SKM-1 treated with dmso at 0.1 percent for 144 hours (cell line): ENCODE measurements at regions not wholly inside any gene's neighbourhood (a gene's known extent, or its start where the extent isn't known, plus 50 kb on each side); places are given as distances from the start of the nearest gene placed in this dataset.

Experiments used
- DNase-seq: peaks from one replicate; lab custom pipeline; 2025; ENCODE audit not compliant: unreplicated experiment; lab: John Stamatoyannopoulos, UW

- DNase-seq = no peak
These were observed 208.4 kb upstream of the TCERG1L start for GRCh38 chr10:131519723-131520605.

- no peak for DNase-seq
These were observed 220.0 kb upstream of the TCERG1L start for GRCh38 chr10:131531265-131532190.

- DNase-seq = no peak
These were observed 220.8 kb upstream of the TCERG1L start for GRCh38 chr10:131532291-131532690.

- DNase-seq = no peak
These were observed 221.3 kb upstream of the TCERG1L start for GRCh38 chr10:131532745-131533341.

GRCh38 chr10:131533846-131534526, 222.5 kb upstream of the TCERG1L start:
- DNase-seq = no peak

GRCh38 chr10:131534836-131535235, 223.3 kb upstream of the TCERG1L start:
- DNase-seq = no peak

GRCh38 chr10:131536676-131537075, 225.2 kb upstream of the TCERG1L start:
- DNase-seq = no peak

- DNase-seq = no peak
These were observed 225.8 kb upstream of the TCERG1L start for GRCh38 chr10:131537281-131537680.

GRCh38 chr10:131544495-131544894, 233.0 kb upstream of the TCERG1L start:
- no peak for DNase-seq

- no peak for DNase-seq
These were observed 234.7 kb upstream of the TCERG1L start for GRCh38 chr10:131546086-131546810.

GRCh38 chr10:131547129-131547799, 235.7 kb upstream of the TCERG1L start:
- no peak for DNase-seq

- no peak for DNase-seq
These were observed 236.7 kb upstream of the TCERG1L start for GRCh38 chr10:131548176-131548575.

GRCh38 chr10:131549116-131549515, 237.6 kb upstream of the TCERG1L start:
- no peak for DNase-seq

GRCh38 chr10:131553121-131553520, 241.6 kb upstream of the TCERG1L start:
- DNase-seq = no peak

GRCh38 chr10:131553581-131553980, 242.1 kb upstream of the TCERG1L start:
- DNase-seq = no peak

- no peak for DNase-seq
These were observed 243.3 kb upstream of the TCERG1L start for GRCh38 chr10:131554821-131555220.

- DNase-seq = no peak
These were observed 243.9 kb upstream of the TCERG1L start for GRCh38 chr10:131555406-131555805.

- DNase-seq = no peak
These were observed 244.8 kb upstream of the TCERG1L start for GRCh38 chr10:131556061-131556896.
